PC-3 (cell line): ENCODE measurements at regions not wholly inside any gene's neighbourhood (a gene's known extent, or its start where the extent isn't known, plus 50 kb on each side); places are given as distances from the start of the nearest gene placed in this dataset.

Source experiments
- EZH2 ChIP-seq: fragments of 300-600 bp; sonication (generic); IDR thresholded peaks from one replicate; pipeline ENCODE4 v1.6.1; 2017; ENCODE audit warnings: antibody characterized with exemption, mild to moderate bottlenecking, low read length; ENCODE audit not compliant: unreplicated experiment
- EZH2phosphoT487 ChIP-seq: fragments of 300-600 bp; sonication (generic); IDR thresholded peaks from 2 replicates; pipeline ENCODE4 v1.6.1; 2018; ENCODE audit warnings: mild to moderate bottlenecking, antibody characterized with exemption, low read length, borderline replicate concordance
- TF ChIP-seq, protein P1 (sequence below): fragments of 300-600 bp; sonication (generic); conservative IDR thresholded peaks from 2 replicates; pipeline ENCODE4 v1.5.1; 2017; ENCODE audit warnings: antibody characterized with exemption, low read depth, mild to moderate bottlenecking, low read length

DNA sequence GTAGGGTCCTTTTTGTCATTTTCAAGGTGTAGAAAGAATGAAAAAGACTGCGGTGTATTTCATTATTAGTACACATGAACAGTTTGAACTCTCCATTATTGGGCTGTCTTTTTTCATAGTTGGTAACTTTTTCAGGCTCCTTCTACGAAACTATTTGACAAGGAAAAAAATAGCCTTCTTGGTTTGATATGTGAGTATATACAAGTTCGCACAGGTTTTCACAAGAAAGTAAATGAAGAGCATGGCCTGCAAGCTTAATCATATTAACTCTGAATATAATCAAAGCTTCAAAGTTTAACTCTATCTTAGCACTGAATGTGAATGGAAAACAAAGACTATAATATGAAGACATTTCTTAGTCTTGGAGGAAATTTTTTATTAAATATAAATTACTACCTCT, 290.0 kb upstream of the ADGRL2 start:
- TF ChIP-seq, protein P1, sequence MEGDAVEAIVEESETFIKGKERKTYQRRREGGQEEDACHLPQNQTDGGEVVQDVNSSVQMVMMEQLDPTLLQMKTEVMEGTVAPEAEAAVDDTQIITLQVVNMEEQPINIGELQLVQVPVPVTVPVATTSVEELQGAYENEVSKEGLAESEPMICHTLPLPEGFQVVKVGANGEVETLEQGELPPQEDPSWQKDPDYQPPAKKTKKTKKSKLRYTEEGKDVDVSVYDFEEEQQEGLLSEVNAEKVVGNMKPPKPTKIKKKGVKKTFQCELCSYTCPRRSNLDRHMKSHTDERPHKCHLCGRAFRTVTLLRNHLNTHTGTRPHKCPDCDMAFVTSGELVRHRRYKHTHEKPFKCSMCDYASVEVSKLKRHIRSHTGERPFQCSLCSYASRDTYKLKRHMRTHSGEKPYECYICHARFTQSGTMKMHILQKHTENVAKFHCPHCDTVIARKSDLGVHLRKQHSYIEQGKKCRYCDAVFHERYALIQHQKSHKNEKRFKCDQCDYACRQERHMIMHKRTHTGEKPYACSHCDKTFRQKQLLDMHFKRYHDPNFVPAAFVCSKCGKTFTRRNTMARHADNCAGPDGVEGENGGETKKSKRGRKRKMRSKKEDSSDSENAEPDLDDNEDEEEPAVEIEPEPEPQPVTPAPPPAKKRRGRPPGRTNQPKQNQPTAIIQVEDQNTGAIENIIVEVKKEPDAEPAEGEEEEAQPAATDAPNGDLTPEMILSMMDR: no peak
- TF ChIP-seq EZH2phosphoT487 (no peak), EZH2 (no peak)
